ENCODE measurements at regions not wholly inside any gene's neighbourhood (a gene's known extent, or its start where the extent isn't known, plus 50 kb on each side); places are given as distances from the start of the nearest gene placed in this dataset.

GRCh38 chr22:47344414-47344813 lies 582.0 kb downstream of the TBC1D22A start:
- H3K4me3 ChIP-seq (ENCODE audit: low read length), result no peak overlapping the region
- TF ChIP-seq CTCF (IDR thresholded peaks at IDR 0.05; ENCODE audit: insufficient read depth, low read depth, low read length, missing control alignments), result no peak
- DNase-seq (ENCODE audit: low read depth), result no peak

- H3K4me3 ChIP-seq (ENCODE audit: low read length), result no peak overlapping the region
- no peak for DNase-seq (ENCODE audit: low read depth)
- TF ChIP-seq CTCF (IDR thresholded peaks at IDR 0.05; ENCODE audit: insufficient read depth, low read depth, low read length, missing control alignments), result no peak
Observed at GRCh38 chr22:47343611-47344010, 581.2 kb downstream of the TBC1D22A start.

- no peak for TF ChIP-seq CTCF (IDR thresholded peaks at IDR 0.05; ENCODE audit: insufficient read depth, low read depth, low read length, missing control alignments)
- no peak overlapping the region for H3K4me3 ChIP-seq (ENCODE audit: low read length)
- DNase-seq (ENCODE audit: low read depth), result no peak
Observed at GRCh38 chr22:47342446-47342845, 580.0 kb downstream of the TBC1D22A start.

- no peak for DNase-seq (ENCODE audit: low read depth)
- H3K4me3 ChIP-seq (ENCODE audit: low read length), result no peak overlapping the region
- no peak for TF ChIP-seq CTCF (IDR thresholded peaks at IDR 0.05; ENCODE audit: insufficient read depth, low read depth, low read length, missing control alignments)
Observed at GRCh38 chr22:47341464-47341863, 579.0 kb downstream of the TBC1D22A start.

- no peak for DNase-seq (ENCODE audit: low read depth)
- TF ChIP-seq CTCF (IDR thresholded peaks at IDR 0.05; ENCODE audit: insufficient read depth, low read depth, low read length, missing control alignments), result no peak
- no peak overlapping the region for H3K4me3 ChIP-seq (ENCODE audit: low read length)
Observed at GRCh38 chr22:47340851-47341436, 578.5 kb downstream of the TBC1D22A start.

GRCh38 chr22:47337161-47337621 lies 574.7 kb downstream of the TBC1D22A start:
- H3K4me3 ChIP-seq (ENCODE audit: low read length), result no peak overlapping the region
- peak; percentile 4 for DNase-seq (ENCODE audit: low read depth)

More at GRCh38 chr22:47337161-47337621, 574.7 kb downstream of the TBC1D22A start:
- TF ChIP-seq CTCF (IDR thresholded peaks at IDR 0.05; ENCODE audit: insufficient read depth, low read depth, low read length, missing control alignments), result no peak

Measured in epithelial cell of esophagus (primary cell).